Smooth muscle cell (in vitro differentiated cells): ENCODE measurements at regions not wholly inside any gene's neighbourhood (a gene's known extent, or its start where the extent isn't known, plus 50 kb on each side); places are given as distances from the start of the nearest gene placed in this dataset.

Experiments used
- DNase-seq: peaks from one replicate; lab custom pipeline; 2025; ENCODE audit not compliant: unreplicated experiment; lab: John Stamatoyannopoulos, UW
- H2AFZ ChIP-seq: fragments of 200-600 bp; sonication (generic); 2 replicates; pipeline ENCODE4 v1.6.0; 2016; ENCODE audit warnings: antibody characterized with exemption, low read depth, mild to moderate bottlenecking
- H3F3A ChIP-seq: fragments of 200-600 bp; sonication (generic); 2 replicates; pipeline ENCODE4 v1.6.0; 2017; ENCODE audit warnings: antibody characterized with exemption, low read depth
- H3K27ac ChIP-seq: fragments of 200-600 bp; sonication (generic); 2 replicates; pipeline ENCODE4 v1.5.1; 2016; ENCODE audit warnings: low read depth, mild to moderate bottlenecking
- H3K27me3 ChIP-seq: fragments of 200-600 bp; sonication (generic); 2 replicates; pipeline ENCODE4 v1.6.1; 2016; ENCODE audit warnings: low read depth, mild to moderate bottlenecking
- H3K36me3 ChIP-seq: fragments of 200-600 bp; sonication (generic); 2 replicates; pipeline ENCODE4 v1.5.1; 2016; ENCODE audit warnings: low read depth
- H3K4me1 ChIP-seq: fragments of 200-600 bp; sonication (generic); 2 replicates; pipeline ENCODE4 v1.5.1; 2016; ENCODE audit warnings: low read depth
- H3K4me2 ChIP-seq: fragments of 200-600 bp; sonication (generic); 2 replicates; pipeline ENCODE4 v1.6.0; 2016; ENCODE audit warnings: mild to moderate bottlenecking
- H3K4me3 ChIP-seq: fragments of 200-600 bp; sonication (generic); 2 replicates; pipeline ENCODE4 v1.5.1; 2016; ENCODE audit warnings: mild to moderate bottlenecking
- H3K79me2 ChIP-seq: fragments of 200-600 bp; sonication (generic); 2 replicates; pipeline ENCODE4 v1.6.0; 2016; ENCODE audit warnings: low read depth, mild to moderate bottlenecking
- H3K9ac ChIP-seq: fragments of 200-600 bp; sonication (generic); 2 replicates; pipeline ENCODE4 v1.6.0; 2016; ENCODE audit warnings: low read depth
- H3K9me3 ChIP-seq: fragments of 200-600 bp; sonication (generic); replicated peaks from 2 replicates; pipeline ENCODE4 v1.5.1; 2016; ENCODE audit warnings: low read depth
- H4K20me1 ChIP-seq: fragments of 200-600 bp; sonication (generic); 2 replicates; pipeline ENCODE4 v1.6.0; 2016; ENCODE audit warnings: low read depth
- WGBS: methylation state at CpG from one replicate; pipeline ENCODE4 v1.1.7; 2016; ENCODE audit warnings: low lambda C conversion rate; 5-methylcytosine and 5-hydroxymethylcytosine counted together
- TF ChIP-seq, protein P1 (sequence below): fragments of 200-600 bp; sonication (generic); IDR thresholded peaks from 2 replicates; pipeline ENCODE4 v1.5.1; 2017; ENCODE audit warnings: borderline replicate concordance, mild to moderate bottlenecking, antibody characterized with exemption; ENCODE audit not compliant: insufficient read depth, poor library complexity, severe bottlenecking

DNA sequence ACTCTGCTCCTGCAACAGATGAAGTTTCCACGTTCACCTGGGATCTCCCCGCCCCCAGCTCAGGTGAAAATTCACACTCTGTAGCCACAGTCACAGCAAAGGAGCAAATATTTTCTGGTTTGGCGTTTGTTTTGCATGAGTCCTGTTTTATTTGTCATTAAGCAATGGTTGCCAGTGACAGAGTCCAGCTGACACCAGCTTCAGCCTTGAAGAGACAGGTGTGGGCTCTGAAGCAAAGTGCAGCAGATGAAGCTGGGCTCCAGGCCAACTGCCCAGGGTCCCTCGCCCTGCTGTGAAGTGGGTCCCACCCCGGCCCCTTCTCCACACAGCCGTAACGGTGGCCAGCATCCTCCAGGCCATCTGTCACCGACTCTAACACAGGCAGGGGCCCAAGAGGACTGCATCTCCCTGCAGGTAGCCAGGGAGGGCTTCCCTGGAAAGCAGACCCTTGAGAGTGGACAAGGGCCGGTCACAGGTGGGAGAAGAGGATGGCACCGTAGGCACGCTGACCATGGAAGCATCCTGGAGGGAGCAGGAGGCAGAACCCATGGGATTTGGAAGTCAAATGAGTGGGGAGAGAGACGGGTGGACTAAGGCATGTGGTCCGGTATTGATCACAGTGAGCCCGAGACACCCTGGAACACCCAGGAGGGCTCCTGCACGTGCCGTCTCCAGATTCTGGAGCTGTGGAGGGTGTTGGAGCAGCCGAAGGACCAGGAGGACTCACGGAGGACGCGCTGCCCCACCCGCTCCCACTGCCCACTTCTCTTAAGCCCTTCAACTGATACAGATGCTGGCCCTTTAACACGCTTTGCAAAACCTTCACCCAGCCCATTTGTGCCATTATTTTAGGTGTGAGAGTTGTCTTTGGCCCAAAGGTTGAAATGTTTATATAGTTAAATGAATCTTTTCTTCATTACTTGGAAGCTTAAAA, 294.5 kb downstream of the BRD1 start:
- no peak overlapping the region for H3K4me2 ChIP-seq
- H3K27me3 ChIP-seq: no peaks in the 10 kb centered on the region
- no peaks in the 10 kb centered on the region for H3F3A ChIP-seq
- no peaks in the 10 kb centered on the region for H3K79me2 ChIP-seq
- no peak for DNase-seq
- no peaks in the 10 kb centered on the region for H4K20me1 ChIP-seq
- H3K9me3 ChIP-seq: no peaks in the 10 kb centered on the region
- H3K27ac ChIP-seq: no peak overlapping the region
- TF ChIP-seq, protein P1, sequence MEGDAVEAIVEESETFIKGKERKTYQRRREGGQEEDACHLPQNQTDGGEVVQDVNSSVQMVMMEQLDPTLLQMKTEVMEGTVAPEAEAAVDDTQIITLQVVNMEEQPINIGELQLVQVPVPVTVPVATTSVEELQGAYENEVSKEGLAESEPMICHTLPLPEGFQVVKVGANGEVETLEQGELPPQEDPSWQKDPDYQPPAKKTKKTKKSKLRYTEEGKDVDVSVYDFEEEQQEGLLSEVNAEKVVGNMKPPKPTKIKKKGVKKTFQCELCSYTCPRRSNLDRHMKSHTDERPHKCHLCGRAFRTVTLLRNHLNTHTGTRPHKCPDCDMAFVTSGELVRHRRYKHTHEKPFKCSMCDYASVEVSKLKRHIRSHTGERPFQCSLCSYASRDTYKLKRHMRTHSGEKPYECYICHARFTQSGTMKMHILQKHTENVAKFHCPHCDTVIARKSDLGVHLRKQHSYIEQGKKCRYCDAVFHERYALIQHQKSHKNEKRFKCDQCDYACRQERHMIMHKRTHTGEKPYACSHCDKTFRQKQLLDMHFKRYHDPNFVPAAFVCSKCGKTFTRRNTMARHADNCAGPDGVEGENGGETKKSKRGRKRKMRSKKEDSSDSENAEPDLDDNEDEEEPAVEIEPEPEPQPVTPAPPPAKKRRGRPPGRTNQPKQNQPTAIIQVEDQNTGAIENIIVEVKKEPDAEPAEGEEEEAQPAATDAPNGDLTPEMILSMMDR: no peak
- no peak overlapping the region for H3K4me3 ChIP-seq
- H2AFZ ChIP-seq: no peak overlapping the region
- peaks cover 11% of the 10 kb centered on the region for H3K4me1 ChIP-seq
- 91% methylated on average over 21 of the region's 22 CpGs for WGBS
- H3K9ac ChIP-seq: no peak overlapping the region
- no peaks in the 10 kb centered on the region for H3K36me3 ChIP-seq

DNA sequence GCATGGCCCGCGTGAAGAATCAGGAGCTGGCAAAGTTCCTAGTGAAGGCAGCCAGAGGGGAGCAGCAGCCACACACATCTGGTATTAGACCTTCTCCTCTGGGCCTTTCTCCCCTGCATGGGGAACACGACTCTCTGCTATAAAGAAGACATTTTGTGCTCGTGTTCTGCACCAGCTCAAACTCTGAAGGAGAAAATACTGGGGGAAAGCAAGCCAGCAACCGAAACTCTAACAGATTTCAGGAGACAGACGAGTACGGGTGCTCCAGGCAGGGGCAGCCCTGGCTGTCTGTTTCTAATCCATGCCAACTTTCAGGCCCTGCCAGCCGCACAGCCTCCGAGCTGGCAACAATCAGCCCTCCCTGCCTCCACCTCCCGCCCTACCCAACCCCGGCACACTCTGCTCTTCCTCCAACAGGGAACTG, 296.3 kb downstream of the BRD1 start:
- Histone ChIP-seq H3K4me1 (peaks cover 5% of the 10 kb centered on the region), H4K20me1 (no peaks in the 10 kb centered on the region)

DNA sequence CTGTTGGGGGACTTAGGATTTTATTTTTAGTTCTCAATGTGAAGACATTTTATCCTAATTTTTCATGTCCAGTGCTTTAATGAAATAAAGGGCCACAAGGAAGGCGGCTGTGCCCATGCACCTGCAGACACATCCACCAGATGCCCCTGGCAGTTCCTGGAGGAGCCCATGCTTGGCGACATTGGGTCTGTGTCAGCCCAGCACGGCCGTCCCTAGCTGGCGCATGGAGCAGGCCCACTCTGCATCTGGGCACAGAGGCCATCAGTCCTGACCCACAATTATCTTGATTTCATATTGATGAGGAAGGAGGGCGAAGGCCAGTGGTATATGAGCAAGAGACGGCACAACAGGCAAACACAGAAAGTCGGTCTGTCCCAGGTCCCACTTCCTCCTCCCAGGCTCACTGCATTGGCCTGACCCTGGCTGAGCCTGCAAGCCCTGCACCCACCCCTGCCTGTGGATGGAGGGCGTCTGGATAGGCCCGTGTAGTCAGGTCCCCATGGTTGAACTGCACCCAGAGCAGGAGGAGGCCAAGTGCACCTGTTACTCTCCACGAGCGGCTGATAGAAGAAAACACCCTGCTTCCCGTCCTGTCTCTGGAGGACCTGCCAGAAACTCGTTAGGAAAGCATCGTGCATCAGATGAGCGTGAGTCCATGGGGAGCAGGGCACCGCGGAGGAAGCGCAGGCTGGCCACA, 296.9 kb downstream of the BRD1 start:
- Histone ChIP-seq H3K4me3 (no peak overlapping the region), H3K9ac (no peak overlapping the region), H3K27ac (no peak overlapping the region), H3K4me2 (no peak overlapping the region), H3K9me3 (no peaks in the 10 kb centered on the region), H3K4me1 (no peaks in the 10 kb centered on the region), H3K27me3 (no peaks in the 10 kb centered on the region), H4K20me1 (no peaks in the 10 kb centered on the region), H2AFZ (no peak overlapping the region), H3K79me2 (no peaks in the 10 kb centered on the region), H3F3A (no peaks in the 10 kb centered on the region), H3K36me3 (no peaks in the 10 kb centered on the region)
- DNase-seq: no peak
- WGBS: 82% methylated on average over 19 of the region's 19 CpGs
- TF ChIP-seq, protein P1: no peak

More for the DNA sequence above, 296.3 kb downstream of the BRD1 start:
- 94% methylated on average over 11 of the region's 11 CpGs for WGBS
- Histone ChIP-seq H3K36me3 (no peaks in the 10 kb centered on the region), H3F3A (no peaks in the 10 kb centered on the region), H3K9ac (no peak overlapping the region), H3K9me3 (no peaks in the 10 kb centered on the region), H3K79me2 (no peaks in the 10 kb centered on the region), H3K4me3 (no peak overlapping the region), H3K27me3 (no peaks in the 10 kb centered on the region), H3K4me2 (no peak overlapping the region), H3K27ac (no peak overlapping the region), H2AFZ (no peak overlapping the region)
- no peak for DNase-seq
- TF ChIP-seq, protein P1: no peak

DNA sequence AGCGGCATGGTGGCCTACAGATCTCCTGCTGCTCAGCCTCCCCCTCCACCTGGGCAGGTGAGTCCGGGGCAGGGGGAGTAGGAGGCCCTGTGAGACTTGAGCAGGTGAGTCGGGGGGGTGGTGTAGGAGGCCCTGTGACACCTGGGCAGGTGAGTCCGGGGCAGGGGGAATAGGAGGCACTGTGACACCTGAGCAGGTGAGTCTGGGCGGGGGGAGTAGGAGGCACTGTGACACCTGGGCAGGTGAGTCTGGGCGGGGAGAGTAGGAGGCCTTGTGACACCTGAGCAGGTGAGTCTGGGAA, 299.3 kb downstream of the BRD1 start:
- no peak overlapping the region for H3K9ac ChIP-seq
- H3K27me3 ChIP-seq: no peaks in the 10 kb centered on the region
- no peaks in the 10 kb centered on the region for H4K20me1 ChIP-seq
- H3F3A ChIP-seq: no peaks in the 10 kb centered on the region
- TF ChIP-seq, protein P1: no peak
- no peak overlapping the region for H3K4me3 ChIP-seq
- no peak overlapping the region for H2AFZ ChIP-seq
- no peaks in the 10 kb centered on the region for H3K4me1 ChIP-seq
- no peak overlapping the region for H3K4me2 ChIP-seq
- WGBS: 68% methylated on average over 5 of the region's 6 CpGs
- no peaks in the 10 kb centered on the region for H3K9me3 ChIP-seq
- DNase-seq: no peak
- no peak overlapping the region for H3K27ac ChIP-seq
- H3K79me2 ChIP-seq: no peaks in the 10 kb centered on the region
- H3K36me3 ChIP-seq: no peaks in the 10 kb centered on the region
